Panc1 (cell line): ENCODE measurements at regions not wholly inside any gene's neighbourhood (a gene's known extent, or its start where the extent isn't known, plus 50 kb on each side); places are given as distances from the start of the nearest gene placed in this dataset.

Source experiments
- ATAC-seq: fragments of 200-7000 bp; cut with Tn5 transposase; 2 replicates; pipeline ENCODE4 v1.9.1; 2020; ENCODE audit warnings: mild to moderate bottlenecking, moderate library complexity
- BruUV-seq: library from RNA; stranded (reverse); fragments of 400-500 nt; replicated peaks from 2 replicates; lab custom pipeline; 2021; lab: Mats Ljungman, UMichigan
- CTCF ChIA-PET: fragments of 300-600 bp; sonication (Branson Sonifier 250); formaldehyde crosslinking; loops from one replicate; lab custom pipeline; 2022; ENCODE audit warnings: antibody characterized with exemption; lab: Charles Lee
- POLR2A ChIA-PET: fragments of 300-600 bp; sonication (Branson Sonifier 250); formaldehyde crosslinking; loops from one replicate; lab custom pipeline; 2022; ENCODE audit warnings: antibody characterized with exemption; lab: Charles Lee
- DNase-seq: peaks from one replicate; pipeline ENCODE4 v3.0.0-alpha.2; 2010; ENCODE audit warnings: low read depth, low spot score
- H3K27ac ChIP-seq: 2 replicates; pipeline ENCODE4 v1.5.1; 2011; ENCODE audit warnings: mild to moderate bottlenecking, low read length, inconsistent platforms
- H3K27me3 ChIP-seq: fragments of 200-500 bp; sonication (Bioruptor generic); 2 replicates; pipeline ENCODE4 v1.6.0; 2014; ENCODE audit warnings: low read length, inconsistent platforms; ENCODE audit not compliant: control insufficient read depth, insufficient read depth
- H3K36me3 ChIP-seq: fragments of 200-500 bp; sonication (Bioruptor generic); 2 replicates; pipeline ENCODE4 v1.5.1; 2014; ENCODE audit warnings: inconsistent platforms, mild to moderate bottlenecking, low read length, moderate library complexity; ENCODE audit not compliant: control insufficient read depth, insufficient read depth
- H3K4me1 ChIP-seq: 2 replicates; pipeline ENCODE4 v1.5.1; 2011; ENCODE audit warnings: inconsistent platforms, mild to moderate bottlenecking, low read length, moderate library complexity; ENCODE audit not compliant: control insufficient read depth, insufficient read depth
- H3K4me3 ChIP-seq, 2 experiments: 2 replicates each; pipeline ENCODE4 v1.5.1; 2011 to 2012; ENCODE audit warnings: low read depth in 2 of 2, low read length in 2 of 2, mild to moderate bottlenecking in 2 of 2, inconsistent platforms in 1 of 2, moderate library complexity in 1 of 2
- H3K9me3 ChIP-seq: fragments of 200-500 bp; sonication (Bioruptor generic); 2 replicates; pipeline ENCODE4 v1.5.1; 2014; ENCODE audit warnings: low read depth, mild to moderate bottlenecking, inconsistent platforms, low read length, moderate library complexity; ENCODE audit not compliant: control insufficient read depth, insufficient read depth
- CTCF ChIP-seq: fragments of 450-650 bp; IDR thresholded peaks from 2 replicates; pipeline ENCODE4 v1.5.1; 2017; ENCODE audit warnings: mild to moderate bottlenecking
- POLR2AphosphoS5 ChIP-seq: IDR thresholded peaks from 2 replicates; pipeline ENCODE4 v1.6.1; 2012; ENCODE audit warnings: mild to moderate bottlenecking, low read depth, low read length, moderate library complexity
- REST ChIP-seq, 2 experiments: IDR thresholded peaks; 2 replicates each; pipeline ENCODE4 v1.6.1; 2011 to 2012; ENCODE audit warnings: low read depth in 2 of 2, control low read depth in 1 of 2, low read length in 1 of 2, mild to moderate bottlenecking in 1 of 2, moderate library complexity in 1 of 2; ENCODE audit not compliant: insufficient read depth in 1 of 2
- SIN3A ChIP-seq: IDR thresholded peaks from 2 replicates; pipeline ENCODE4 v1.6.1; 2012; ENCODE audit warnings: low read depth, mild to moderate bottlenecking, low read length, moderate library complexity, borderline replicate concordance; ENCODE audit not compliant: insufficient read depth
- TCF7L2 ChIP-seq: IDR thresholded peaks from 2 replicates; pipeline ENCODE4 v1.6.1; 2011; ENCODE audit warnings: mild to moderate bottlenecking, low read depth, low read length, inconsistent platforms
- in situ Hi-C: cut with HindIII; loops from 2 replicates; pipeline ENCODE4 v1.10.0; 2016; ENCODE audit warnings: low sequenced_read_pairs, low pct_unique_long_range_greater_than_20kb
- intact Hi-C: fragments of 100-400 bp; cut with micrococcal nuclease; formaldehyde crosslinking; loops from one replicate; pipeline ENCODE4 v1.10.0; 2022; ENCODE audit not compliant: unreplicated experiment

- Histone ChIP-seq H3K4me1 (no peaks in the 10 kb centered on the region), H3K9me3 (no peaks in the 10 kb centered on the region), H3K36me3 (no peaks in the 10 kb centered on the region), H3K4me3 (no peak overlapping the region), H3K27me3 (no peaks in the 10 kb centered on the region), H3K27ac (no peak overlapping the region)
- ATAC-seq (no peak), DNase-seq (no peak)
- POLR2A ChIA-PET = no interaction called here
- no peak for TF ChIP-seq POLR2AphosphoS5
- no peak for TF ChIP-seq REST (IDR thresholded peaks at IDR 0.05; ENCODE audit: insufficient read depth in 1 of 2, low read depth in 2 of 2, low read length in 1 of 2)
- TF ChIP-seq CTCF = no peak
- no peak for TF ChIP-seq TCF7L2
- CTCF ChIA-PET = no interaction called here
- intact Hi-C loops = no loop called here
- in situ Hi-C loops = no loop called here
- no TSS peak for BruUV-seq
Measured at GRCh38 chr11:56876621-56877275, 112.0 kb upstream of the OR5AK2 start.

- ChIA-PET POLR2A (no interaction called here), CTCF (no interaction called here)
- no peaks in the 10 kb centered on the region for H3K4me1 ChIP-seq
- no peaks in the 10 kb centered on the region for H3K27me3 ChIP-seq
- DNase-seq = no peak
- no peak for TF ChIP-seq TCF7L2
- TF ChIP-seq CTCF = no peak
- no peak for TF ChIP-seq SIN3A
- no peak for TF ChIP-seq REST (IDR thresholded peaks at IDR 0.05; ENCODE audit: insufficient read depth in 1 of 2, low read depth in 2 of 2, low read length in 1 of 2)
- no peak for TF ChIP-seq POLR2AphosphoS5
- peaks cover 2% of the 10 kb centered on the region; the same call in 1 of the 2 replicates for H3K9me3 ChIP-seq
- in situ Hi-C loops (no loop called here), intact Hi-C loops (no loop called here)
- BruUV-seq = no TSS peak
- no peaks in the 10 kb centered on the region for H3K36me3 ChIP-seq
- H3K27ac ChIP-seq = no peak overlapping the region
- H3K4me3 ChIP-seq = no peak overlapping the region
- ATAC-seq = no peak
Measured at GRCh38 chr11:56855217-56855616, 106.7 kb upstream of the OR9G4 start.
